Activated naive CD4-positive, alpha-beta T cell (primary cell): ENCODE measurements at regions not wholly inside any gene's neighbourhood (a gene's known extent, or its start where the extent isn't known, plus 50 kb on each side); places are given as distances from the start of the nearest gene placed in this dataset.

Experiments used
- DNase-seq, 4 experiments: peaks; one replicate each; lab custom pipeline; 2025; lab: John Stamatoyannopoulos, UW

GRCh38 chr21:38884440-38884839, 78.7 kb downstream of the ETS2 start:
- DNase-seq = no peak

GRCh38 chr21:38883142-38883541, 77.4 kb downstream of the ETS2 start:
- DNase-seq = no peak

- DNase-seq = no peak
Measured at GRCh38 chr21:38881131-38881530, 75.4 kb downstream of the ETS2 start.

GRCh38 chr21:38880577-38880966, 74.8 kb downstream of the ETS2 start:
- DNase-seq = no peak

- no peak for DNase-seq
Measured at GRCh38 chr21:38879912-38880576, 74.3 kb downstream of the ETS2 start.

- DNase-seq = no peak
Measured at GRCh38 chr21:38878379-38879179, 72.8 kb downstream of the ETS2 start.

GRCh38 chr21:38875694-38876492, 70.2 kb downstream of the ETS2 start:
- no peak for DNase-seq
